C4-2B (cell line): ENCODE measurements at regions not wholly inside any gene's neighbourhood (a gene's known extent, or its start where the extent isn't known, plus 50 kb on each side); places are given as distances from the start of the nearest gene placed in this dataset.
"Not testable (repeated sequence)": the region's sequence is repeated elsewhere in the genome, so short reads cannot be mapped to it uniquely, and the experiment has no call there.

Experiments
- H3K27ac ChIP-seq: fragments of 450-650 bp; 2 replicates; pipeline ENCODE4 v1.5.1; 2017
- ZFX ChIP-seq: fragments of 450-650 bp; IDR thresholded peaks from 2 replicates; pipeline ENCODE4 v1.6.1; 2017
- TF ChIP-seq, protein P1 (sequence below): fragments of 450-650 bp; conservative IDR thresholded peaks from 2 replicates; pipeline ENCODE4 v1.5.1; 2017; ENCODE audit warnings: mild to moderate bottlenecking

- H3K27ac ChIP-seq: not testable (repeated sequence)
These were observed 54.8 kb upstream of the ZNF717 start for GRCh38 chr3:75840160-75840559.

- not testable (repeated sequence) for H3K27ac ChIP-seq
These were observed 65.1 kb upstream of the ZNF717 start for GRCh38 chr3:75850301-75851008.

DNA sequence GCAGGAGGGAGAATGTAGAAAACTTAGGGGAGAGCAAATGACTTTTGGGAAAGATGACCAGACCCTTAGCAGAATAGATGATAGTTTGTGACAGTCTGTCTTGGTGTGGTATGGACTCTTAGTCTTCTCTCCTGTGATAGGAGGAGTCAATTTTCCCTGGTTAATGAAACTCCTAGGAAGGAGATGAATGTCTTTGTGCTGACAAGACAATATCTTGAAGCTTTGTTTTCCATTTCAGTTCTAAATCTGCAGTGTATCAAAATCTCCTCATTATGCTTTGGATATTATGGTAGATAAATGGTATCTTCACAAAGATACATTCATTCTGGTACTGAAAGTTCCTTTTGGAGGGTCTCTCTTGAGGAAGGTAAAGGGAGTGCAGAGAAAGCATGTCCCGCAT, 77.8 kb upstream of the ZNF717 start:
- no peak overlapping the region for H3K27ac ChIP-seq
- TF ChIP-seq, protein P1, sequence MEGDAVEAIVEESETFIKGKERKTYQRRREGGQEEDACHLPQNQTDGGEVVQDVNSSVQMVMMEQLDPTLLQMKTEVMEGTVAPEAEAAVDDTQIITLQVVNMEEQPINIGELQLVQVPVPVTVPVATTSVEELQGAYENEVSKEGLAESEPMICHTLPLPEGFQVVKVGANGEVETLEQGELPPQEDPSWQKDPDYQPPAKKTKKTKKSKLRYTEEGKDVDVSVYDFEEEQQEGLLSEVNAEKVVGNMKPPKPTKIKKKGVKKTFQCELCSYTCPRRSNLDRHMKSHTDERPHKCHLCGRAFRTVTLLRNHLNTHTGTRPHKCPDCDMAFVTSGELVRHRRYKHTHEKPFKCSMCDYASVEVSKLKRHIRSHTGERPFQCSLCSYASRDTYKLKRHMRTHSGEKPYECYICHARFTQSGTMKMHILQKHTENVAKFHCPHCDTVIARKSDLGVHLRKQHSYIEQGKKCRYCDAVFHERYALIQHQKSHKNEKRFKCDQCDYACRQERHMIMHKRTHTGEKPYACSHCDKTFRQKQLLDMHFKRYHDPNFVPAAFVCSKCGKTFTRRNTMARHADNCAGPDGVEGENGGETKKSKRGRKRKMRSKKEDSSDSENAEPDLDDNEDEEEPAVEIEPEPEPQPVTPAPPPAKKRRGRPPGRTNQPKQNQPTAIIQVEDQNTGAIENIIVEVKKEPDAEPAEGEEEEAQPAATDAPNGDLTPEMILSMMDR: no peak
- TF ChIP-seq ZFX: no peak

- TF ChIP-seq, protein P1: no peak
- no peak for TF ChIP-seq ZFX
- H3K27ac ChIP-seq: no peak overlapping the region
These were observed 78.5 kb upstream of the ZNF717 start for GRCh38 chr3:75863878-75864277.

- not testable (repeated sequence) for H3K27ac ChIP-seq
These were observed 98.4 kb upstream of the ZNF717 start for GRCh38 chr3:75883719-75884118.

DNA sequence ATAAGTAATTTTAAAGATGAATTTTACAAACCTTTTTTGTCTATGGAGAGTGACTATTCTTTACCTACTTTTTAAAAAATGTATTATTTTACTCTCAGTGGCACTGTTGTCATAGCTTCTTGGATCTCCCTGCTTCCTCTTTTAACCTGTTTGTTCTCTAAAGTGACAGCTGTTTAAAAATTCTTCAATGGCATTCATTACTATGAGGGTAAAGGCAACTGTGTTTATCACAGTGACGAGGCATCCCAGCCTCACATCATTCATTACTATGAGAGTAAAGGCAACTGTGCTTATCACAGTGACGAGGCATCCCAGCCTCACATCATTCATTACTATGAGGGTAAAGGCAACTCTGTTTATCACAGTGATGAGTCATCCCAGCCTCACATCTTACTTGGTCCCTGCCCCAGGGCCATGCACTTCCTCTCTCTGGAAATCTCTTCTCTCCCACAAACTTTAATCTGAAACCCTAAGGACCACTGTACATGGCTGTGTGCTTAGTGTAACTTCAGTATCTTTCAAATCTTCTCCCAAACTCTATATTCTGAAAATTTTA, 101.7 kb upstream of the ZNF717 start:
- TF ChIP-seq, protein P1: no peak
- no peak for TF ChIP-seq ZFX
- no peak overlapping the region for H3K27ac ChIP-seq

DNA sequence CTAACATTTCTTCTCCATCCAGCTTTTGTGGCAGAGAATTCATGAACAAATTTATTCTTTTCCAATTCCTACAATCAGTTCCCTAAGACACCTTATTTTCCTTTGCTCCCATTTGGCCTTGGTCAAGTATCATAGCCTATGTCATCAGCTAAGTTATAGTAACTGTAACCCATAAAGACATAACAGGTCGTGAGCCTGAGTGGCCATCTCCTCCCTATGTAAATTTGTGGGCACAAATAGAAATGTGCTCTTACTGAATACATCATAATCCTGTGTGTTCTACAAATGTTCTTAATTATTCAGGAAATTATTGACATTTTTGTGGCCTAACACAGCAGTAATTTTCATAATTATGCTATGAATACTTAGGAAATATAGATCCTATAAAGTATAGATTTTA, 108.9 kb upstream of the ZNF717 start:
- no peak overlapping the region for H3K27ac ChIP-seq
- no peak for TF ChIP-seq ZFX
- TF ChIP-seq, protein P1: no peak

GRCh38 chr3:75896265-75896664, 110.9 kb upstream of the ZNF717 start:
- no peak for TF ChIP-seq ZFX
- TF ChIP-seq, protein P1: no peak

DNA sequence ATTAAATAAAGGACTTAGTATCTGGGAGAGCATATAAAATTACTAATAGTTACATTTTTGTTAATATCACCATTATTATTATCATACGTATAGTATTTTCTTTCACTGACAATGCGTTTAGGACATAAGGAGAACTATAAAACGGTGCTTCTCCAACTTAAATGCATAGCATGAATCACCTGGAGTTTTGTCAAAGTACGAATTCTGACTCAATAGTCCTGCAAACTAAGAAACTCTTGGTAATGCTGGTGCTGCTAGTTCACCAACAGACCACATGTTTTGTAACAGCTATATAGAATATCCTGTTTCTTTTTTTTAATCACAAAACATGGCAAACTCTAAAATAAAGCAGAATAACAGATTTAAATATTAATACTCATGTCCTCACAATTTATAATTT, 116.1 kb upstream of the ZNF717 start:
- not testable (repeated sequence) for H3K27ac ChIP-seq

More at GRCh38 chr3:75896265-75896664, 110.9 kb upstream of the ZNF717 start:
- no peak overlapping the region for H3K27ac ChIP-seq
